ENCODE measurements at regions not wholly inside any gene's neighbourhood (a gene's known extent, or its start where the extent isn't known, plus 50 kb on each side); places are given as distances from the start of the nearest gene placed in this dataset.

DNA sequence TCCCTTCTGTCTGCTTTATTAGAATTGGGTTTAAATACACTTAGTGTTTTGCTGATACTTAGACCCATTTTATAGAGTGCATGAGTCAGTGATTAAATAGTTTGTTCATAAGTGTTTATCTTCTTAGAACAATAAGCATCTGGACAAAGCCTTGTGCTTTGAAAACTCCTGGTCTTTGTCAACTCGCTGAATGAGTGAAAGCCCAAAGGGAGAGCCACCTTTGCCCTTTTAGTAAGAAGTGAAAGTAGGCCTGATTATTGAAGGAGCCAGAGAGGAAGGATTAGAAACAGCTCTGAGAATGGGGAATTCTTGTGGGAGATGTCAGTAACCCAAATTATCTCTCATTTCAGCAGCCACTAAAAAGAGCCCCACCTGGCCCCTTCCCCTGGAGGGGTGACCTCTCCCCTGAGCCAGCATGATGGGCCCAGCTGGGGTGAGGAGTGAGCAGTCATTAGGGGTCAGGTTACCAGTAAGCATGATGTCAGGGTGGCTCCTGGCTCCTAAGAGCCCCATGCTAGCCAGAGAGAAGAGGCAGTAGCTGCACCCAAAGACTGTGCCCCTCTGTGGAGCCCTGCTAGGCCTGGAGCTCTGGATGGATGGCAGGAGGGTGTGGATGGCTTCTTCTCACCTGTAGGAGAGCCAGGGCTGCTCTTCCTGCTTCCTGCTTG is 125.1 kb upstream of the E2F8 start:
- Histone ChIP-seq H3K9me3 (no peaks in the 10 kb centered on the region), H3K4me1 (peaks cover 26% of the 10 kb centered on the region), H3K27me3 (no peaks in the 10 kb centered on the region), H3K4me3 (no peak overlapping the region), H3K27ac (peak overlapping the region; percentile 3), H3K36me3 (no peaks in the 10 kb centered on the region)
- TF ChIP-seq, protein P1, sequence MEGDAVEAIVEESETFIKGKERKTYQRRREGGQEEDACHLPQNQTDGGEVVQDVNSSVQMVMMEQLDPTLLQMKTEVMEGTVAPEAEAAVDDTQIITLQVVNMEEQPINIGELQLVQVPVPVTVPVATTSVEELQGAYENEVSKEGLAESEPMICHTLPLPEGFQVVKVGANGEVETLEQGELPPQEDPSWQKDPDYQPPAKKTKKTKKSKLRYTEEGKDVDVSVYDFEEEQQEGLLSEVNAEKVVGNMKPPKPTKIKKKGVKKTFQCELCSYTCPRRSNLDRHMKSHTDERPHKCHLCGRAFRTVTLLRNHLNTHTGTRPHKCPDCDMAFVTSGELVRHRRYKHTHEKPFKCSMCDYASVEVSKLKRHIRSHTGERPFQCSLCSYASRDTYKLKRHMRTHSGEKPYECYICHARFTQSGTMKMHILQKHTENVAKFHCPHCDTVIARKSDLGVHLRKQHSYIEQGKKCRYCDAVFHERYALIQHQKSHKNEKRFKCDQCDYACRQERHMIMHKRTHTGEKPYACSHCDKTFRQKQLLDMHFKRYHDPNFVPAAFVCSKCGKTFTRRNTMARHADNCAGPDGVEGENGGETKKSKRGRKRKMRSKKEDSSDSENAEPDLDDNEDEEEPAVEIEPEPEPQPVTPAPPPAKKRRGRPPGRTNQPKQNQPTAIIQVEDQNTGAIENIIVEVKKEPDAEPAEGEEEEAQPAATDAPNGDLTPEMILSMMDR (IDR thresholded peaks at IDR 0.05): no peak
- ATAC-seq: no peak
- no peak for DNase-seq
- intact Hi-C loops (cut with DNase I): no loop called here

DNA sequence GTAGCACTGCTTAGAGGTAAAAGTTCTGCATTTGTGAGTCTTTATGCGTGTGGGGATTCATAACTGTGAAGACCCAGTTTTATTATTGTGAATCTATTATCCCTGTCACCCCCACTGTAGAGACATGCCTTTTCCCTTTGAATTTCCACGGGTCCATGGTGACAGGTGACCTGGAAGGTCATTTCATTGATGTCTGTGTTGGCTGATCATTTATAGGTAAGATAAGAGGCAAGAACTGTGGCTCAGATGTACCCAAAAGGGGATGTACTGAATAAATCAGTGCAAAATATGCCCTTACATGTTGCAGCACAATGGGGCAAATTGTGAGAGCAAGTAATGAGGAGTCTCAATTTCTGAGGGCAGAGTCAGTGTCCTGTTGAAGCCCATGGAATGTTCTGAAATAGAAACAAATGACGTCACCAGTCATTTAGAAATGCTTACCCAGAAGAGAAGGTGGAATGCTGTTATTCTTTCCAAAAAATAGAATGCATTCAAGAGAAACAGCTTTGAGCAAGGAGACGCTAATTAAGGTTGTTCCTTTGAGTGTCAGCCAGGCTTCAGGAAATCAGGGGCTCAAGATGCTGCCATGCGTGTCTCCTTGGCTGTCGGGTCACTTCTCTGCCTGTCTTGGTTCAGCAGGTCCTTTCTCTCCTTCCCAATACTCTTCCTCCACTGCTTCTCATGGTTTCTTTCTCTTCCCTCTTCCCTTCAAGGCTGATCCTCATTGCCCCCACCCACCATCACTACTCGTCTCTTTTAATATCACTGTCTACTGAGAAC is 118.7 kb upstream of the E2F8 start:
- DNase-seq (no peak), ATAC-seq (no peak)
- no peaks in the 10 kb centered on the region for H3K9me3 ChIP-seq
- H3K27ac ChIP-seq: peak overlapping the region; percentile 8
- H3K4me1 ChIP-seq: no peaks in the 10 kb centered on the region
- TF ChIP-seq, protein P1 (IDR thresholded peaks at IDR 0.05): no peak
- no peaks in the 10 kb centered on the region for H3K36me3 ChIP-seq
- no peak overlapping the region for H3K4me3 ChIP-seq
- H3K27me3 ChIP-seq: no peaks in the 10 kb centered on the region
- intact Hi-C loops (cut with DNase I): no loop called here

DNA sequence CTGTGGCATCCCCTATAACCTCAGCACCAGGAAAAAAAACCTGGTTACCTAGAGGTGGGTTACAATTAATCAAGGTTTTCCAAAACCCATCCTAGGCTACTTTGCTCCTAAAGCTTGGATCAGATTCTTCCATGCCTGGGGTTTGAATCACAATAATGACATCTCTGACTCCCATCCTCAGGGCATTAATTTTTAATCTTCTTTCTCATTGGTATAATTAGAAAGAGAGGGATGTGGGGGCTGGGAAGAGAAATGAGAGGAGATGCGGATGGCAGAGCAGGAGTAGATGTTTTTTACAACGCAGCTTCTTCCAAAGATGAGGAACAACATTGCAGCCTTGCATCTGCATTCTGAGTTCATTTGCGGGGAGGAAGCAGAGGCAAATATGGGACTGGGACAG is 117.2 kb upstream of the E2F8 start:
- ATAC-seq (no peak), DNase-seq (no peak)
- Histone ChIP-seq H3K9me3 (no peaks in the 10 kb centered on the region), H3K36me3 (no peaks in the 10 kb centered on the region), H3K4me1 (no peaks in the 10 kb centered on the region), H3K4me3 (no peak overlapping the region), H3K27ac (no peak overlapping the region), H3K27me3 (no peaks in the 10 kb centered on the region)
- TF ChIP-seq, protein P1 (IDR thresholded peaks at IDR 0.05): no peak
- intact Hi-C loops (cut with DNase I): no loop called here

DNA sequence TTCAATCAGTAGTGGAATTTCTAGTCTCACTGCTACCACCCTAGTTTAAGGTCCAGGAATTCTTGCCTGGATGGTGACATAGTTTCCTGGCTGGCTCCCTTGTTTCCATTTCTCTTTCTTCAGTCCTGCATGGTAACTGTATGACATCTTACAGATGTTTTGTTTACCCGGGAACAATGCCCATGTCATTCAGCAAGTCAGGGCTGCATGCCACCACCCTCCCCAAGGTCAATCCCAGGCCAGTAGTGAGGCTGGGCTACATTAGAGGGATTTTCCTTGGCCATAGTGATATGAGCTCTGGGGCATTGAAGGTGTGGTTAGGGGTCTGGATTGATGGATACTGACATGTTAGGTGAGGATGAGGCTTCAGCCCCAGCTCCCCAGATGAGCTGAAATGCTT is 114.9 kb upstream of the E2F8 start:
- Histone ChIP-seq H3K27me3 (peaks cover 4% of the 10 kb centered on the region), H3K4me3 (no peak overlapping the region), H3K9me3 (no peaks in the 10 kb centered on the region), H3K36me3 (no peaks in the 10 kb centered on the region), H3K27ac (no peak overlapping the region), H3K4me1 (no peaks in the 10 kb centered on the region)
- TF ChIP-seq, protein P1 (IDR thresholded peaks at IDR 0.05): no peak
- intact Hi-C loops (cut with DNase I): no loop called here
- DNase-seq (no peak), ATAC-seq (no peak)

DNA sequence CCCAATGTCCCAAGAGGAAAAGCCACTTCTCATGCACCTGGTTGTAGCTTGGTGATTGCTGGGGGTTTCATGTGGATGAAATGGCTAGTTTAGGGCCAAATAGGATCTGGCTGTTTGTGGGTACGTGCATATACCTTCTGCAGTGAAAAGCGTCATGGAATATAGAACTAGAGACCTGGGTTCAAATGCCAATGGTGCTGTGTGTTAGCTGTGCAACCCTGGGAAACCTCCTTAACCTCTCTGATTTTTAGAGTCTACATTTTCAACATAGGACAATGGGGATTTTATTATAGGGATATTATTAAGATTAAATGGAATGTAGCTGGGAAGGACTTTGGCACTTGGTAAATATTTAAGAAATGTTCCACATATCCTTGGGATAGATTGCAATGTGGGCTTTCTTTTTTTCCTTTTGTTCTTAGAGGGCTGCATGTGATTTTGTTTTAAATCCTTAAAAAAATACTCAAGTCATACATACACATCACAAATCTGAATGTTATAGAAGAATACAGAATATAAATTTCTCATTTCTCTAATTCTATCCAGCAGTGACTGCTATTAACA is 112.6 kb upstream of the E2F8 start:
- no peak for DNase-seq
- H3K27ac ChIP-seq: no peak overlapping the region
- intact Hi-C loops (cut with DNase I): no loop called here

More for the DNA sequence above, 112.6 kb upstream of the E2F8 start:
- no peak for ATAC-seq
- Histone ChIP-seq H3K27me3 (peaks cover 13% of the 10 kb centered on the region), H3K4me1 (peaks cover 2% of the 10 kb centered on the region), H3K4me3 (no peak overlapping the region), H3K36me3 (no peaks in the 10 kb centered on the region), H3K9me3 (no peaks in the 10 kb centered on the region)
- TF ChIP-seq, protein P1 (IDR thresholded peaks at IDR 0.05): no peak

All from upper lobe of right lung (tissue), 1 donor.